Caco-2 (cell line): ENCODE measurements at regions not wholly inside any gene's neighbourhood (a gene's known extent, or its start where the extent isn't known, plus 50 kb on each side); places are given as distances from the start of the nearest gene placed in this dataset.

Experiments
- BruUV-seq: library from RNA; stranded (reverse); fragments of 400-500 nt; replicated peaks from 2 replicates; lab custom pipeline; 2021; lab: Mats Ljungman, UMichigan
- CTCF ChIA-PET: fragments of 300-600 bp; sonication (Branson Sonifier 250); formaldehyde crosslinking; loops from one replicate; lab custom pipeline; 2022; ENCODE audit warnings: antibody characterized with exemption; lab: Charles Lee
- POLR2A ChIA-PET: fragments of 300-600 bp; sonication (Branson Sonifier 250); formaldehyde crosslinking; loops from one replicate; lab custom pipeline; 2022; ENCODE audit warnings: antibody characterized with exemption; lab: Charles Lee
- DNase-seq, 2 experiments: peaks; one replicate each; pipeline versions ENCODE4 v3.0.0 to v3.0.0-alpha.2; 2020 to 2022
- H3K27me3 ChIP-seq: replicated peaks from 2 replicates; pipeline ENCODE4 v1.6.0; 2011; ENCODE audit warnings: low read length; ENCODE audit not compliant: control insufficient read depth, insufficient read depth
- H3K36me3 ChIP-seq: 2 replicates; pipeline ENCODE4 v1.5.1; 2011; ENCODE audit warnings: low read length; ENCODE audit not compliant: control insufficient read depth, insufficient read depth
- H3K4me1 ChIP-seq: fragments of 250-450 bp; sonication (Bioruptor Pico); 2 replicates; pipeline ENCODE4 v1.5.1; 2020; ENCODE audit warnings: mild to moderate bottlenecking
- H3K4me3 ChIP-seq: 2 replicates; pipeline ENCODE4 v1.5.1; 2011; ENCODE audit warnings: low read depth, mild to moderate bottlenecking, control low read depth, low read length
- H3K9me3 ChIP-seq: fragments of 250-450 bp; sonication (Bioruptor Pico); 2 replicates; pipeline ENCODE4 v1.5.1; 2020; ENCODE audit warnings: mild to moderate bottlenecking, moderate library complexity
- H3K27ac Mint-ChIP-seq: one replicate; pipeline ENCODE4 v1.8.0; 2022; ENCODE audit warnings: mixed read lengths; ENCODE audit not compliant: unreplicated experiment
- H3K27me3 Mint-ChIP-seq: one replicate; pipeline ENCODE4 v1.8.0; 2022; ENCODE audit warnings: mixed read lengths; ENCODE audit not compliant: insufficient read depth, unreplicated experiment
- H3K36me3 Mint-ChIP-seq: one replicate; pipeline ENCODE4 v1.8.0; 2022; ENCODE audit warnings: mild to moderate bottlenecking, mixed read lengths; ENCODE audit not compliant: insufficient read depth, unreplicated experiment
- H3K4me1 Mint-ChIP-seq: one replicate; pipeline ENCODE4 v1.8.0; 2022; ENCODE audit warnings: low read depth, mixed read lengths; ENCODE audit not compliant: unreplicated experiment
- H3K4me3 Mint-ChIP-seq: one replicate; pipeline ENCODE4 v1.8.0; 2022; ENCODE audit warnings: mild to moderate bottlenecking, moderate library complexity, mixed read lengths; ENCODE audit not compliant: unreplicated experiment
- H3K9me3 Mint-ChIP-seq: one replicate; pipeline ENCODE4 v1.8.0; 2022; ENCODE audit warnings: mixed read lengths; ENCODE audit not compliant: unreplicated experiment
- CTCF ChIP-seq, 2 experiments: fragments of 200-600 bp in 1 of 2; IDR thresholded peaks; 1 replicate in 1 of 2; 2 replicates in 1 of 2; pipeline versions ENCODE4 v1.5.1 to v1.8.0; 2011 to 2022; ENCODE audit warnings: antibody characterized with exemption in 1 of 2, control low read depth in 1 of 2, inconsistent platforms in 1 of 2, low read depth in 1 of 2, low read length in 1 of 2, mild to moderate bottlenecking in 1 of 2, moderate library complexity in 1 of 2; ENCODE audit not compliant: insufficient read depth in 1 of 2, severe bottlenecking in 1 of 2, unreplicated experiment in 1 of 2
- intact Hi-C: fragments of 100-400 bp; cut with micrococcal nuclease; formaldehyde crosslinking; loops from one replicate; pipeline ENCODE4 v1.10.0; 2022; ENCODE audit not compliant: unreplicated experiment

GRCh38 chr22:26887916-26888315, 230.5 kb downstream of the MIAT start:
- Mint-ChIP-seq H3K27ac (no peak overlapping the region), H3K4me1 (no peaks in the 10 kb centered on the region), H3K9me3 (no peaks in the 10 kb centered on the region), H3K27me3 (peaks cover 3% of the 10 kb centered on the region), H3K4me3 (no peak overlapping the region), H3K36me3 (no peaks in the 10 kb centered on the region)
- H3K9me3 ChIP-seq: no peaks in the 10 kb centered on the region
- H3K27me3 ChIP-seq: no peaks in the 10 kb centered on the region
- no peaks in the 10 kb centered on the region for H3K36me3 ChIP-seq
- intact Hi-C loops: no loop called here
- ChIA-PET POLR2A (no interaction called here), CTCF (no interaction called here)
- no peak for TF ChIP-seq CTCF (IDR thresholded peaks at IDR 0.05; ENCODE audit: insufficient read depth in 1 of 2, low read depth in 1 of 2, low read length in 1 of 2, severe bottlenecking in 1 of 2, unreplicated experiment in 1 of 2)
- H3K4me3 ChIP-seq: no peak overlapping the region
- no peaks in the 10 kb centered on the region for H3K4me1 ChIP-seq
- DNase-seq: no peak
- BruUV-seq: no TSS peak

- no peaks in the 10 kb centered on the region for H3K4me1 ChIP-seq
- no peaks in the 10 kb centered on the region for H3K36me3 ChIP-seq
- H3K27me3 Mint-ChIP-seq: no peaks in the 10 kb centered on the region
- intact Hi-C loops: no loop called here
- no peaks in the 10 kb centered on the region for H3K27me3 ChIP-seq
- H3K4me1 Mint-ChIP-seq: no peaks in the 10 kb centered on the region
- ChIA-PET POLR2A (no interaction called here), CTCF (interaction anchor here (0.5 kb wide), 1 partner anchor 533 kb away, joined by 4 read pairs; no protein-coding TSS in a partner anchor)
- no peaks in the 10 kb centered on the region for H3K9me3 ChIP-seq
- BruUV-seq: no TSS peak
- no peak overlapping the region for H3K4me3 Mint-ChIP-seq
- no peaks in the 10 kb centered on the region for H3K9me3 Mint-ChIP-seq
- no peak overlapping the region for H3K4me3 ChIP-seq
- TF ChIP-seq CTCF (IDR thresholded peaks at IDR 0.05; ENCODE audit: insufficient read depth in 1 of 2, low read depth in 1 of 2, low read length in 1 of 2, severe bottlenecking in 1 of 2, unreplicated experiment in 1 of 2): no peak
- H3K36me3 Mint-ChIP-seq: no peaks in the 10 kb centered on the region
- H3K27ac Mint-ChIP-seq: no peak overlapping the region
- DNase-seq: no peak
Measured at GRCh38 chr22:26888887-26889286, 231.5 kb downstream of the MIAT start.

GRCh38 chr22:26889802-26890201, 232.4 kb downstream of the MIAT start:
- no peak overlapping the region for H3K27ac Mint-ChIP-seq
- intact Hi-C loops: no loop called here
- CTCF ChIA-PET: no interaction called here

More at GRCh38 chr22:26889802-26890201, 232.4 kb downstream of the MIAT start:
- DNase-seq: no peak
- H3K36me3 ChIP-seq: no peaks in the 10 kb centered on the region
- H3K27me3 Mint-ChIP-seq: no peaks in the 10 kb centered on the region
- peaks cover 6% of the 10 kb centered on the region for H3K4me1 Mint-ChIP-seq
- H3K9me3 Mint-ChIP-seq: no peaks in the 10 kb centered on the region
- H3K4me3 Mint-ChIP-seq: no peak overlapping the region
- H3K4me3 ChIP-seq: no peak overlapping the region
- H3K27me3 ChIP-seq: no peaks in the 10 kb centered on the region
- H3K9me3 ChIP-seq: no peaks in the 10 kb centered on the region
- POLR2A ChIA-PET: no interaction called here
- no peaks in the 10 kb centered on the region for H3K36me3 Mint-ChIP-seq
- TF ChIP-seq CTCF (IDR thresholded peaks at IDR 0.05; ENCODE audit: insufficient read depth in 1 of 2, low read depth in 1 of 2, low read length in 1 of 2, severe bottlenecking in 1 of 2, unreplicated experiment in 1 of 2): no peak
- H3K4me1 ChIP-seq: no peaks in the 10 kb centered on the region
- no TSS peak for BruUV-seq
